ENCODE measurements at regions not wholly inside any gene's neighbourhood (a gene's known extent, or its start where the extent isn't known, plus 50 kb on each side); places are given as distances from the start of the nearest gene placed in this dataset.

- no peaks in the 10 kb centered on the region for H3K27me3 ChIP-seq (ENCODE audit: control insufficient read depth, insufficient read depth, low read length)
Measured at GRCh38 chr5:72744136-72744535, 72.3 kb upstream of the TNPO1 start.

DNA sequence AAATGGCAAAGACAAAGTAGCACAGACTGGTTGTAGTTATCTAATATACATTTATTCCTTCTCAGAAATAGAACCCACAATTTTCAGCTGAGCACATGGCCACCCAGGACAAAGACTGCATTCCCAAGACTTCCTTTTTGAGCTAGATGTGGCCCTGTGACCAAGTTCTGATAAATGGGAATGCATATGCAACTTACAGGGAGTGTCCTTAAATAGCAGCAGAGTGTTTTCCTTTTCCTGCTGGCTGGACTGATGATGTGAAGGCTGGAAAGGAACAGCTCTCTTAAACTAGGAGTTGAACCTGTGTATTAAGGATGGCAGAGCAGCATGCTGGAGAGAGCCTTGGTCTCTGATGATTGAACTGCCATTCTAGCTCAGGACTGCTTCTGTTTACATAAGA, 74.7 kb upstream of the TNPO1 start:
- TF ChIP-seq, protein P1, sequence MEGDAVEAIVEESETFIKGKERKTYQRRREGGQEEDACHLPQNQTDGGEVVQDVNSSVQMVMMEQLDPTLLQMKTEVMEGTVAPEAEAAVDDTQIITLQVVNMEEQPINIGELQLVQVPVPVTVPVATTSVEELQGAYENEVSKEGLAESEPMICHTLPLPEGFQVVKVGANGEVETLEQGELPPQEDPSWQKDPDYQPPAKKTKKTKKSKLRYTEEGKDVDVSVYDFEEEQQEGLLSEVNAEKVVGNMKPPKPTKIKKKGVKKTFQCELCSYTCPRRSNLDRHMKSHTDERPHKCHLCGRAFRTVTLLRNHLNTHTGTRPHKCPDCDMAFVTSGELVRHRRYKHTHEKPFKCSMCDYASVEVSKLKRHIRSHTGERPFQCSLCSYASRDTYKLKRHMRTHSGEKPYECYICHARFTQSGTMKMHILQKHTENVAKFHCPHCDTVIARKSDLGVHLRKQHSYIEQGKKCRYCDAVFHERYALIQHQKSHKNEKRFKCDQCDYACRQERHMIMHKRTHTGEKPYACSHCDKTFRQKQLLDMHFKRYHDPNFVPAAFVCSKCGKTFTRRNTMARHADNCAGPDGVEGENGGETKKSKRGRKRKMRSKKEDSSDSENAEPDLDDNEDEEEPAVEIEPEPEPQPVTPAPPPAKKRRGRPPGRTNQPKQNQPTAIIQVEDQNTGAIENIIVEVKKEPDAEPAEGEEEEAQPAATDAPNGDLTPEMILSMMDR (IDR thresholded peaks at IDR 0.05; ENCODE audit: low read depth, low read length): no peak
- H3K27ac ChIP-seq (ENCODE audit: low read depth, low read length): no peak overlapping the region
- H3K27me3 ChIP-seq (ENCODE audit: control insufficient read depth, insufficient read depth, low read length): peaks cover 5% of the 10 kb centered on the region
- DNase-seq (ENCODE audit: low read depth, low spot score): no peak
- ChIA-PET POLR2A (no interaction called here), CTCF (interaction anchor here (1.2 kb wide), 2 partner anchors 21 to 52 kb away, joined by 3 read pairs; no protein-coding TSS in a partner anchor)
- no peaks in the 10 kb centered on the region for H3K9me3 ChIP-seq (ENCODE audit: control insufficient read depth, insufficient read depth, low read length)
- no peak overlapping the region for H3K4me3 ChIP-seq (ENCODE audit: low read depth, low read length)

More at GRCh38 chr5:72744136-72744535, 72.3 kb upstream of the TNPO1 start:
- Histone ChIP-seq H3K27ac (ENCODE audit: low read depth, low read length) (no peak overlapping the region), H3K4me3 (ENCODE audit: low read depth, low read length) (no peak overlapping the region), H3K9me3 (ENCODE audit: control insufficient read depth, insufficient read depth, low read length) (no peaks in the 10 kb centered on the region)
- ChIA-PET POLR2A (no interaction called here), CTCF (interaction anchor here (0.6 kb wide), 1 partner anchor 54 kb away, joined by 3 read pairs; no protein-coding TSS in a partner anchor)
- TF ChIP-seq, protein P1 (IDR thresholded peaks at IDR 0.05; ENCODE audit: low read depth, low read length): no peak
- DNase-seq (ENCODE audit: low read depth, low spot score): no peak

DNA sequence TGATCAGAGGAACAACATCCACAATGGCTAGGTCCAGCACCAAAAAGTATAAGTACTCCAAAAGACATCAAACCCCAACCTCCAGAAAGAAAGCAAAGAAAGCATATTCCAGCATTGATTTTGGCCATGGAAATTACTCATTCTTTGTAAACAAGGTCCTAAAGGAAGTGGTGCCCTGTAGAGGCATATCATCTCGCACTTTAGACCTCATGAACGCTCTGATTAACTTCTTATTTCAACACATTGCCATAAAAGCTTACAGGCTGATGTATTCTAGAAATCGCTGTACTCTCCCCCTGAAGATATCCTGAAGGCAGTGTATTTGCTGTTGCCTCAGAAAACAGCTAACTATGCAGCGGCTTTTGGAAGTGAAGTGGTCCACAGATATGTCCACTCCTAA, 82.7 kb upstream of the TNPO1 start:
- H3K27me3 ChIP-seq (ENCODE audit: control insufficient read depth, insufficient read depth, low read length): peaks cover 9% of the 10 kb centered on the region
- no peaks in the 10 kb centered on the region for H3K9me3 ChIP-seq (ENCODE audit: control insufficient read depth, insufficient read depth, low read length)
- H3K4me3 ChIP-seq (ENCODE audit: low read depth, low read length): no peak overlapping the region
- POLR2A ChIA-PET: no interaction called here
- DNase-seq (ENCODE audit: low read depth, low spot score): no peak
- TF ChIP-seq, protein P1 (IDR thresholded peaks at IDR 0.05; ENCODE audit: low read depth, low read length): no peak
- CTCF ChIA-PET: no interaction called here
- no peak overlapping the region for H3K27ac ChIP-seq (ENCODE audit: low read depth, low read length)

GRCh38 chr5:72723581-72723980, 92.9 kb upstream of the TNPO1 start:
- Histone ChIP-seq H3K27me3 (ENCODE audit: control insufficient read depth, insufficient read depth, low read length) (peaks cover 2% of the 10 kb centered on the region), H3K9me3 (ENCODE audit: control insufficient read depth, insufficient read depth, low read length) (no peaks in the 10 kb centered on the region; the same call in 1 of the 2 replicates), H3K27ac (ENCODE audit: low read depth, low read length) (no peak overlapping the region), H3K4me3 (ENCODE audit: low read depth, low read length) (no peak overlapping the region)
- ChIA-PET POLR2A (no interaction called here), CTCF (interaction anchor here (1.6 kb wide), 1 partner anchor 15 kb away, joined by 3 read pairs; no protein-coding TSS in a partner anchor)
- TF ChIP-seq, protein P1 (IDR thresholded peaks at IDR 0.05; ENCODE audit: low read depth, low read length): no peak
- no peak for DNase-seq (ENCODE audit: low read depth, low spot score)

DNA sequence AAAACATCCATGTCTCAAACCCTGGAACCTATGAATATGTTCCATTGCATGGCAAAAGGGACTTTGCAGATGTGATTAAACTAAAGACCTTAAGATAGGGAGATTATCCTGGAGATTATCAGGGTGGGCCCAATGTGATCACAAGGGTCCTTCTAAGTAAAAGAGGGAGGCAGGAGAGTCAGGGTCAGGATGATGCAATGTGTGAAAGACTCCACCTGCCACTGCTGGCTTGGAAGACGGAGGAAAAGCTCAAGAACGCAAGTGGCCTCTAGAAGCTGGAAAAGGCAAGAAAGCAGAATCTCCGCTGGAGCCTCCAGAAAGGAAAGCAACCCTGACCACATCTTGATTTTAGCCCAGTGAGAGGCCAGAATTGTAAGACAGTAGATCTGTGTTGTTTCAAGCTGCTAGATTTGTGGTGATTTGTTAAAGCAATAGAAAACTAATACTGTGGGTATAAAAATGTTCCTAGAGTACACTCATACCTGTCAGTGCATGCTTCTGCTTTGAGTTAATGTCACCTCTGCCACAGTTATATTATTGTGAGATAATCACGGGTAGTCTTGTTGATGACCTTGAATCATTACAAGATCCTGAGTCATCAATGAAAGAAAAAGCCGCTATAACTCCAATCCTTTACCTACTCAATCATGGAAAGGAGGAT, 93.5 kb upstream of the TNPO1 start:
- ChIA-PET POLR2A (no interaction called here), CTCF (interaction anchor here (1.6 kb wide), 1 partner anchor 16 kb away, joined by 3 read pairs; no protein-coding TSS in a partner anchor)
- Histone ChIP-seq H3K4me3 (ENCODE audit: low read depth, low read length) (no peak overlapping the region), H3K27ac (ENCODE audit: low read depth, low read length) (no peak overlapping the region), H3K27me3 (ENCODE audit: control insufficient read depth, insufficient read depth, low read length) (peaks cover 2% of the 10 kb centered on the region), H3K9me3 (ENCODE audit: control insufficient read depth, insufficient read depth, low read length) (no peaks in the 10 kb centered on the region; the same call in 1 of the 2 replicates)
- TF ChIP-seq, protein P1 (IDR thresholded peaks at IDR 0.05; ENCODE audit: low read depth, low read length): no peak
- DNase-seq (ENCODE audit: low read depth, low spot score): no peak
